ENCODE measurements at regions not wholly inside any gene's neighbourhood (a gene's known extent, or its start where the extent isn't known, plus 50 kb on each side); places are given as distances from the start of the nearest gene placed in this dataset.

DNA sequence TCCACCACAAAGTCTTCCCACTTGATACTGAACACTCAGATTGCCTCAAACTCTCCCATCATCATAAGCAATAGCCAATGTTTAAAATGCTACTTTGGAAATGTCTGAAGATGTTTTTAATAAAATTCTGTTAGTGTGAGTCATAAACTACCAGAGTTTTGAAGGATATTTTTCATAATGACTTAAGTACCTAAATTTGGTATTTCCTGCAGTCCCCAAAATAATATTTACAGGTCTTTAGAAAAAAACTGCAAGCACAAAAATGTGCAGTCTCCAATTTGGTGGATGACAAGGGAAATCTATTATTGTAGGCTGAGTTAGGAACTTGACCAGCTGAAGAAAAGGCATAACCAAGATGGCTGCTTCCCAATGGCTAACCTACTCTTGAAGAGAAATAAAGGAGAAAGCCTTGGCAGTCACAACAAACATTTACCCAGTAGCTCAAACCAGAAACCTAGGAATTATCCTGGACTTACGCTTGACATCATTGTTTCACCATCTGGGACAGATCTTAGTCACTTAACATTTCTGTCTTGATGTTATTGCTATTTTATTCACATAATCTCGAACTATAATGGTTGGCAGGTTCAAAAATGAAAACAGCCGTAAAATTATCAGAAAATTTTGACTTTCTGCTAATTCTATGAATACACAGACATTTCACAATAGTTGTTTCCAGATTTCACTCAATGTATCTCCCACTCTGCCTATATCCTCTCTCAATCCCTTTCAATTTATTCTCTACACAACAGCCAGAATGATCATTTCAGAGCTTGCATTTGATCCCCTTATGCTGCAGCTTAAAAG, 111.2 kb upstream of the STEAP1B start:
- TF ChIP-seq, protein P1, sequence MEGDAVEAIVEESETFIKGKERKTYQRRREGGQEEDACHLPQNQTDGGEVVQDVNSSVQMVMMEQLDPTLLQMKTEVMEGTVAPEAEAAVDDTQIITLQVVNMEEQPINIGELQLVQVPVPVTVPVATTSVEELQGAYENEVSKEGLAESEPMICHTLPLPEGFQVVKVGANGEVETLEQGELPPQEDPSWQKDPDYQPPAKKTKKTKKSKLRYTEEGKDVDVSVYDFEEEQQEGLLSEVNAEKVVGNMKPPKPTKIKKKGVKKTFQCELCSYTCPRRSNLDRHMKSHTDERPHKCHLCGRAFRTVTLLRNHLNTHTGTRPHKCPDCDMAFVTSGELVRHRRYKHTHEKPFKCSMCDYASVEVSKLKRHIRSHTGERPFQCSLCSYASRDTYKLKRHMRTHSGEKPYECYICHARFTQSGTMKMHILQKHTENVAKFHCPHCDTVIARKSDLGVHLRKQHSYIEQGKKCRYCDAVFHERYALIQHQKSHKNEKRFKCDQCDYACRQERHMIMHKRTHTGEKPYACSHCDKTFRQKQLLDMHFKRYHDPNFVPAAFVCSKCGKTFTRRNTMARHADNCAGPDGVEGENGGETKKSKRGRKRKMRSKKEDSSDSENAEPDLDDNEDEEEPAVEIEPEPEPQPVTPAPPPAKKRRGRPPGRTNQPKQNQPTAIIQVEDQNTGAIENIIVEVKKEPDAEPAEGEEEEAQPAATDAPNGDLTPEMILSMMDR (conservative IDR thresholded peaks at IDR 0.05 in 1 of 2, IDR thresholded peaks at IDR 0.05 in 1 of 2; ENCODE audit: low read depth in 1 of 2, low read length in 2 of 2) = no peak
- TF ChIP-seq EZH2 (IDR thresholded peaks at IDR 0.05; ENCODE audit: low read length, missing control alignments) = no peak
